HG02970 (cell line): ENCODE measurements at regions not wholly inside any gene's neighbourhood (a gene's known extent, or its start where the extent isn't known, plus 50 kb on each side); places are given as distances from the start of the nearest gene placed in this dataset.
"Not testable (repeated sequence)": the region's sequence is repeated elsewhere in the genome, so short reads cannot be mapped to it uniquely, and the experiment has no call there.

Experiments used
- ATAC-seq: cut with Tn5 transposase; IDR thresholded peaks from one replicate; pipeline ENCODE4 v1.9.1; 2021; ENCODE audit warnings: mild to moderate bottlenecking, moderate library complexity, moderate number of reproducible peaks; ENCODE audit not compliant: unreplicated experiment, low FRiP score

DNA sequence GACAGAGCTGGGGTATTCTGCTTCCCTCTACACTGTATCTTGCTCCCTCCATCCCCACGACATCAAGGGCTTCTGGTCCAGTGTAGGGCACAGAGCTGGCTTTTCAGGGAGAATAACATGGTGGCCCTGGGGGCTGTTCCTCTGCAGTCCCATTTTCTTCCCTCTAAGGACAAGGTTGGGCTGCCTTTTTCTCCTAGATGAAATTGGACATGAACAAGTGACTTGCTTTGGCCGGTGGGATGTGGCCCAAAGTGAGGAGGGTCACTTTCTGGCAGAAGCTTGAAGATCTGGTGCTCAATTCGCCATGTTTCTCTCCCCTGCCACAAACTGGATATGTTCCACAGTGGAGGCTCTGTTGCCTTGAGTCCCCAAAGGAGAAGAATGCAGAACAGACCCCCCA, 235.7 kb downstream of the EMX2 start:
- no peak for ATAC-seq

DNA sequence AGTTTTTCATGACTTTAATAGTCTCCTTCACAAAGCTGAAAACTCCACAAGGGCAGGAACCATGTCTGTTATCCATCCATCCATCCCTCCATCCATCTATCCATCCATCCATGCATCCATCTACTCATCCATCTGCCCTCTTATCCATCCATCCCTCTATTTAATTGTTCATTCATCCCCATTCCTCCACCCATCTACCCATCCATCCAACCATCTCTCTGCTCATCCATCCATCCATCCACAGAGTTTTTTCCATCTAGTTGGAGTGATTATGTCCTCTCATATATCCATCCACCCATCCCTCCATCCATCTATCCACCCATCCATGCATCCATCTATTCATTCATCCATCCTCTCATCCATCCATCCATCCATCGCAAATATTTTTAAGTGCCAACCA, 237.9 kb downstream of the EMX2 start:
- no peak for ATAC-seq

DNA sequence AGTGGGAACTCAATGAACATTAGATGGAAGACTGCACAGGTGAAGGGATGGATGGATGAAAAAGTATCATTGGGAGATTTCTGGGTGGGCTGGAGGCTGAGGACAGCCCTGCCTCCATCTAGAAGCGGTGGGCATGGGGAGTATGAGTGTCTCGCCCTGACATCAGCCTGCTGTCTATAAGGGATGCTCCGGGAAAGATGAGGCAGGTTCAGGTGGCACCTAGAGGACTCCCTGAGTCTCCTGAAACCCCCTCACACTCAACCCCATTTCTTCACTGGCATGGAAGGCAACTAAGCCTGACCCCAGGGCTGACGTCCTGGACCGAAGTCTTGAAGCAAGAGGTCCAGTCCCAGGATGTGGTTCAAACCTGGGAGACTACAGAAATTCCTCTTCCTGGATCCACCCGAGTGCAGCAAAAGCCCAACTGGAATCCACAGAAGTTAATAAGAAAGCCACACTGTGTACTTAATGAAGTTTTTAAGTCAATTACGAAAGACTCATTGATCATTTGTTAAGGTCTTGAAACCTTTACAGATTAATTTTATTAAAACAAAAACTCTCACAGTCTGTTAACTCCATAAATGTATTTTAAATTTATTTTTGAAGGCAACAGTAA, 238.8 kb downstream of the EMX2 start:
- ATAC-seq = no peak

DNA sequence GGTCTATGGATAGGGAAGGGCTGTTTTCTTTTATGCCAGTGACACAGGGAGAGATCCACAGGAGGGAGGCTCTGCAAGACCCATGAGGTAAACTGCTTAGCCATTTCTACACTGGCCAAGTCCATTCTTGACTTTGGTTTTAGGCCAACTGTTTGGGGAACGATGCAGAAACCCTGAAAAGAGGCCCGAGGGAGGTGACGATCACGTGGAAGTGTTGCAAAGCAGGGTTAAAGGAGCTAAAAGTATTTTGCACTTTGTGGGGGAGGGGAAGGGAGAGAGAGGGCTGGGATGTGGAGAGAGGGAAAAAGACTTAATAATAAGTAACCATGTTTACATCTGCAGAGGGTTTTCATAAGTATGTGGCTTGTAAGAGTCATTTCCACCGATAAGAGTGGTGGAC, 239.7 kb downstream of the EMX2 start:
- ATAC-seq = no peak

DNA sequence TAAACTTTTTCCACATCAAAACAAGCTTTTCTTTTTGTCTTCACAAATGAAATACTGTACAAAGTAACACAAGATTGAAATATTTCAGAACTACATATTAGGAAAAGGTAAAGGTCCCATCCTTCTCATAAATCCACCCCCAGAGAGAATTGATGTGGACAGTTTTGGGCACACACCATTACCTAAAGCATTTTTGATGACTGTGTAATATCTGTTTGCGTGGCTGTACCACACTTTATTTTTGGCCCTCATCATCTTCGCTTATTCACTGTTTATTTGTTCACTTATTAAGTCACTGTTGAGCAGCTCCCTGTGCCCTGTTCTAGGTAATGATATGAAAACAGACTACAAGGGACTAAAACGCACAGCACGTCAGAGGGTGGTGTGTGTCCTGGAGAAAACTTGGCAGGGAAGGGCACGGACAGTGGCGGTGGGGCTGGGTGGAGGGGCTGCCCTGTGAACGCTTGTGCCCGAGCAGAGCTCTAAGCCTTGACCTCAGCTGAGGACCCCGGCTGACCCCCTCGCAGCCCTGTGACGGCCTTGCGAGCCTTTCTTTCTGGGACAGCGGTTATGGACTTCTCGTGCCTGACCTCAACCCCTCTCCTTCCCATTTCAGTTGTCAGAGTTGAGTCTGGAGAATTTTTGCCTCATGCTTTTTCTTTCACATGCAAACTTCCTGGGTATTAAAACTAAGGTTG, 241.3 kb downstream of the EMX2 start:
- ATAC-seq = no peak

DNA sequence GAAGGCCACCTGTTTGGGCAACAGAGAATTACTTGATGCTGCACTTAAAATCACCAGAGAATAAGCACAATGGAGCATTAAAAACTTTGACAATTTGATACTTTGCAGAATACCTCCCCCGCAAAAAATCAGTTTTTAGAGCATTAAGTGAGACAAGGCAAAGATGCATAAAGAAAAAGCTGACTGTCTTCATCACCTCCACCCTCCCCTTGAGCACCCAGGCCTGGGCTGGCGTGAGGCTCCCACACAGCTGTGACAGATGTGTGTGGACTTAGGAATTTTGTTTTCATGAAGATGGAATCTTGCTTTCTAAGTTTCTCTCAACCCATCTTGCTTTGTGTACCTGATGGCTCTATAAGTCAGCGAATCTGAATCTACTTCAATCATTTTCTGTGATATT, 242.2 kb downstream of the EMX2 start:
- no peak for ATAC-seq

DNA sequence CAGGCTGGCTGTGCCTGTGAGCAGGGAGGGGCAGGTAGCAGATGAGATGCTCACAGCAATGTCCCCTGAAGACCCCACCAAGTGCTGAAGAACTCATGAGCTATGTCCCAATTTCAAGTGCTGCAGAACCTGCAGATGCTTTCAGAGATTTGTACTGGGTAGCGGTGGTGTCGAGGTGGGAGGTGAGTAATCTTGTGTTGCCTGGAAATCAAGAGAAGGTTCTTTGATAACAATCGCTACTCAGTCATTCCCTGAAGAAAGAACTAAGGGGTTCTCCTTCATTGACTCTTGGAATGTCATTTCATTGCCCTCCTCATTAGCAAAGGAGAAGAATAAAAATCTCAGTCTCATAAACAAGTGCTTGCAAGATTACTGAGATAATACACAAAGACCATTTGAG, 246.4 kb downstream of the EMX2 start:
- no peak for ATAC-seq

DNA sequence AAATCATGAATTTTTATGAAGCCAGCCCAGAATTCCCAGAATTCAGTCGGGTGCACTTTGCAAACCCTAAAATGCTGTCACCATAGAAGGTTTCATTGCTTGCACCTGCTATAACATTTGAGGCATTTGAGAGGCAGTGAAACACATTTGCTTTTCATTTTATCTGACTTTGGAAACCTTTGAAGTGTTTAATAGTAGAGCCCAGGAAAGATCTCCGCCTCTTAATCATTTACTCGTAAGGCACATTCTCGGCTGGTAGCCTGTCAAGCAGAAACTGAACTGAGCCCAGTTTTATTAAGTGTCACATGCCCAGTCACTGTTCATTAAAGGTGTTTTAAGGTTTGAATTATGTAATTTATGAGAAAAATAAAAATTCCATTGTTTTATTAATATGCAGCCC, 247.6 kb downstream of the EMX2 start:
- ATAC-seq = no peak

DNA sequence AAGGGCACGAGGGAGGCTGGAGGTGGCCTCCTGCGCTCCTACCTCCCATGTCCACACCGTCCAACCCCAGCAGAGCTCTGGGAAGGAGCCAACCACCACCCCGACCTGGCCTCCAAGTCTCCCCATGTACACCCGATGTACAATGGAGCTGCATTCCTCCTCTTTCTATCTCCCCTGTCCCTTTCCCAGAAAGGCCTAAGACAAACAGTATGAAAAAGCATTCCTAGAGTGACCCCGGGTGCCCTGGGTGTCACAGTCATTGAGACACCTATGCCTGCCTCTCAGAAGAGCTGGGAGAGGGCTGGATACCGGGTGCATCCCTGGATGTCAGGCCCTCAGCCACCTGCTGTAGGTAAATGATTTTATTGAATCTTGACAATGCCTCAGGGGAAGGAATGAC, 248.1 kb downstream of the EMX2 start:
- no peak for ATAC-seq

DNA sequence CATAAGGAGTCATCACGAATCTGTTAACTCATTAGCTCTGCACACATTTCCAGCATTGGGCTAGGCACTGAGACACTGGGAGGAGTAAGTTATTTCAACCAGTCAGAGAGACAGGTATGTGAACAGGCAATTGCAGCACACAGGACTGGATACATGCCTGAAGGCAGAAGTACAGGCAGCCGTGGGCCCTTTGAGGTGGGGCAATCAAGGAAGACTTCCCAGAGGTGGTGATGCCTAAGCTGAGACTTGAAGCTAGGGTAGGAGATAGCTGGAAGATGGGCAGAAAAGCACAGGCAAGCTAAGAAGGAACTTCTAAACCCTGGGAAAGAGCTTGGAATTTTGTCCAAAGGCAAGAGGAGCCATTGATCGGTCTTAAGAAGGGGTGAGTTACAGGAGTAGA, 249.7 kb downstream of the EMX2 start:
- ATAC-seq = no peak

DNA sequence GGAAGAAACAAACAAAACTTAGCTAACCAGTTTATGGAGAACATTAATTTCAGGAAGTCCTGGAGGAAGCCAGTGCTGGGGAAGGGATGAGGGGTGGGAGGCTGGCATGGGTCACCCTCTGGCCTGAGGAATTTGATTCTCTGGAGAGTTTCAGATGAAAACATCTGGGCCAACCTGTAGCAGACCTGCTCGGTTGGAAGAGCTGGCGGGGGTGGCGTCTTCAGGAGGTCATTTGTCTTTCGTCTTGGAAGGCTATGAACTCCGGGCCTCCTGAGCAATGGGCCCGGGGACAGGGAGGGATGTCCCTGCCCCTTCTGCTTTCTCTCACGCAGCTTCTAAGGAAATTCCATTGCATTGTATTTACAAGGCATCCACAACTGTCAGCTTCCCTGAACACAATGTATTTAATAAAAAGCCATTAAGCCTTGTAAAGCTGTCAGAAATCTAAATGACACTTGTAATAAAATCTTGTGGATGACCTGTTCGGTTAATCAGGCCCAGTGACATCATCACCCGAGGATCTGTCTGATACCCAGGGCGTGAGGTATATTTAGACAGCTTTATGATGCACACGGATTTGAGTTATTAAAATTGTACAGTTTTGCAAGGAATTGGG, 250.5 kb downstream of the RAB11FIP2 start:
- no peak for ATAC-seq

DNA sequence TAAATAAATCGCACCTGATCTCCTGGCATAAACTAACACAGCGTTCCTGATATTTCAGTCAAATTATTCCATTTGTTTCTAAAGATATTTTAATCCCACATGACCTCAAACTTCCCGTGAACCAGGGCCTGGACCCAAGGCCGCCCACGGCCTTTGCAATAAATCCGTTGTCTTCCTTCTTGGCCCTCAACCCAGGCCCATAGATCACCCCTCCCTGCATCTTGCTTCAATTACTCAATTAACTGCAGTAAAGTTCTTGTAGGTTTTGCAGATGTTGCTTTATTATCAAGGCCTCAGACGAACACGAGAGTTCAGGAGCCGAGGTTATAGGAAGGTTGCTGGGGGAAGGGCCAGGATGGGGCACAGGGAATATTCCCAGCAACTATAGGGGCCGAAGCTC, 249.4 kb downstream of the RAB11FIP2 start:
- ATAC-seq = no peak

DNA sequence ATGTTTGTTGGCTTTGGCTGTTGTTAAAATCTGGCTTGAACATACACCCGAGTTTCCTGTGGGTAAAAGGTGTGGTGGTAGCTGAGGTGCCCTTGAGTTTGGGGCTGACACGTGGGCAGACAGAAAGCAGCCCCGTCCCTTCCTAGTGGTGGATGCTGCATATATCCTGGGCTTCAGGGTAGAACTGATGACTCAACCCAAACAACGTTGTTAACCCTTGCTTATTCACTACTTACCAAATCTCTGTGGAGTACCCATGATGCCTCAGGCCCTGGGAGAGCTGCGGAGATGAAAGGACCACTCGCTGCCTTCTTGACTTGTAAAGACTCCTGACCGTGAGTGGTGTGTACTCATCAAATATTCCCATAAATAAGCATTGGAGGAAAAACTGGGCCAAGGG, 245.1 kb downstream of the RAB11FIP2 start:
- no peak for ATAC-seq

DNA sequence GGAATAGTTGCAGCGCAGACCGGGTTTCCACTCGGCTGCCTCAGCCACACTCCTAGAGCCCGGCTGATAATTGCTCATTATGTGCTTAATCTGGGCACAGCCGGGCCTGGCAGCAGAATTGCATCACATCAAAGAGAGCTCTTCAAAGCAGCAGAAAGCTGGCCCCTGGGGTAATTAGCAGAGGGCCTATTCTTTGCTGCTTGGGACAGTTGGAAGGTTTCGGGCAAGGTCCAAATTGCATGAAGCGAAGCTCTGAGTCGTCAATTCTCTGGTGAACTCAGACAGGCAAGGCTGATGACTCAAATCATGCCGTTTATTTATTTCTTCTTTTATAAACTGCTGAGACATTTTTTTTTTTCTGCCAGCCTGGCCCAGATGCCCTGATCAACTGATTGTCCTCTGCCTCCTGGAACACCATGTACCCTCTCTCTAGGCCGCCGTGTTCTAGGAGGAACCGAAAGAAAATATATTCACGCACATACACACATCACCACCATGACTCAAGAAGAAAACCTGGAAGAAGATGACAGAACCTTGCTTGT, 242.2 kb downstream of the RAB11FIP2 start:
- no peak for ATAC-seq

DNA sequence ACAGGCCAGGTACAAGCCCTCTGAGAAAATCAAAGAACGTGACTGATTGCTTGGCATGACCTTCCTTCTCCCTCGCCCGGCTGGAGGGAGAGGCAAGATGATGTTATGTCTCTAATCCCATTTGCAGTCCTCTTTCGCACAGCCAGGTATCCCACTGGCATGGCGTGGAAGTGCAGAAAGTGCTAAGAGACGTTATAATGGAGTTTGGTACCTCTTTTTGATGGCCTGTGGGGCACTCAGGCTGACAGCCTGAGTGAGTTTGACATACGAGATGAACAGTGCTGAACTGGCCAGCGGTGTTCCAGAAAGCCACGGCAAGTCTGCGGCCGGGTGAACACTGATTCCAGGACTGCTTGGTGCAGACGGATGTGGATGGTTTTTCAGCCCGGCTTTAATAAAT, 241.6 kb downstream of the RAB11FIP2 start:
- ATAC-seq = no peak

DNA sequence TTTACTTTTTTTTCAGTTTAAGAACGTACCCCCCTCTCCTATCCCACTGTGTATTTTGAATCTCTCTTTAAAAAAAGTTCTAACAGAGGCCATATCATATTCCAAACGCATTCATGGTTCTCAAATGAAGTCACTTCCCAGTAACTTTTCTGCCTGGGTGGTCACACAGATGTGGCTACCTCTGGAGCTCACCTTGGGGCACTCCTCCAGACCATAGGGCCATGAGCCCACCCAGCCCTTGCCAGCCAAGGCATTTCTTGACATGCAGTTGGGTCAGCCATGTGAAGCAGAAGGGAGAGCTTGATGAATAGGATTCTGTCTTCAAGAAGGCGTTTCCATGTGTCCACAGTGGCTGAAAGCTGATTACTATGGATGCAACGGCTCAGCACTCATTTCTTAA, 239.3 kb downstream of the RAB11FIP2 start:
- ATAC-seq = no peak

DNA sequence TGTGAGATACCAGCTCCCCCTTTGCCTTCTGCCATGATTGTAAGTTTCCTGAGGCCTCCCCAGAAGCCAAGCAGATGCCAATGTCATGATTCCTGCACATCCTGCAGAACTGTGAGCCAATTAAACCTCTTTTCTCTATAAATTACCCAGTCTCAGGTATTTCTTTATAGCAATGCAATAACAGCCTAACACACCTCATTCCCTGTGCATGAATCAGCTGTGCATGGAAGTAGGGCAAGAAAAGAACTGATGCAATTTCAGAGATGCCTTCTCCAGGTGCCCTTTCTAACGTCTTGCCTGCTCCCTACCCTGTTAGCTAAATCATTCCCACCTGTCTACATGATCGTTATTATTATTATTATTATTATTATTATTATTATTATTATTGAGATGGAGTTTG, 230.9 kb downstream of the RAB11FIP2 start:
- not testable (repeated sequence) for ATAC-seq

DNA sequence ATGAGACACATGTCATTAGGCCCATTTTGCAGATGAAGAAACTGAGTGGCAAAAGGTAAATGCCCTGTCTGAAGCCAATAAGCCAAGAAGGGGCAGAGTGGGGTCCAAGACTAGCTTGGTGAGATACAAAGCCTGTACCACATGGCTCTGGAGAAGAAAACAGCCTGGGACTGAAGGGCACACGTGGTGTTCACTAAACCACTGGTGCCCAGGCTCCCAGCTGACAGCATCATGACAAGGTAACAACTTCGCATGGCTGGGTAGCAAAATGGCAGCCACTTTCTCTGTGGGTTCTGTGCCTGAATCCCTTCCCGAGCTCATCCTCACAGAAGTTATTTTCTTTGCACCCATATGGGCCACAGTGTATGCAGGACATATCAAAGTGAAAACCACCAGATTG, 229.6 kb downstream of the RAB11FIP2 start:
- no peak for ATAC-seq

DNA sequence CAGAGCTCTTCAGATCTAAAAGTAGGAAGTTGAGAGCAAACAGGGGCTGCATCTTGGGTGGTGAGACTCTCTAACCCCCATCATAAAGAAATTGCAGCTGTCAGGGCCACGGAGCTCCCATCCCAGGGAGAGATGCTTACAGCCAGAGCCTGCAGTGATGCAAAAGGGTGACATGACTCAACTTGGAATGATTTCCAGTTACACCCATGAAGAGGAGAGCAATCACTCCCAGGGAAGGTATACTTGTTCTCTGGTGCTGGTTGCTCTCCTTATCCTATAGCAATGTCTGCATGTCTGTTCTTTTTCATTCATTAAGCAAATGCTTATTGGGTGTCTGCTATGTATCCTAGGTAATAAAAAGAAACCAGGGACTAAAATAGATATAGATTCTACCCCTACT, 228.0 kb downstream of the RAB11FIP2 start:
- no peak for ATAC-seq

DNA sequence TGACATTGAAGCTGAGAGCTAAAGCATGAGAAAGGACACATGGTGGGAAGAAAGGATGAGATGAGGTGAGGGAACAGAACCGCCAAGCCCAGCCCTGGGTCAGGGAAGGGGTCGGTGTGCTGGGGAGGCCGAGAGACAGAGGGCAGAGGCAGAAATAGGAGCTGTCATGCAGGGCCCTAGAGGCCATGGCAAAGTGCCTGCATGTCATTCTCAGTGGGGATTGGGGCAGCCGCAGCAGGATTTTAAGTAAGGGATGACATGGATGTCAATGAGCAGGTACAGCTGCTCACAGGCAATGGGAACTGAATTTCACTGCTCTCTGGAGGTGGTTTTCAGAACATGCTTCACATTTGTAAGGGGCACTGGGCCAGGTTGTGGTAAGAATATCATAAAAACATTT, 227.4 kb downstream of the RAB11FIP2 start:
- ATAC-seq = no peak

DNA sequence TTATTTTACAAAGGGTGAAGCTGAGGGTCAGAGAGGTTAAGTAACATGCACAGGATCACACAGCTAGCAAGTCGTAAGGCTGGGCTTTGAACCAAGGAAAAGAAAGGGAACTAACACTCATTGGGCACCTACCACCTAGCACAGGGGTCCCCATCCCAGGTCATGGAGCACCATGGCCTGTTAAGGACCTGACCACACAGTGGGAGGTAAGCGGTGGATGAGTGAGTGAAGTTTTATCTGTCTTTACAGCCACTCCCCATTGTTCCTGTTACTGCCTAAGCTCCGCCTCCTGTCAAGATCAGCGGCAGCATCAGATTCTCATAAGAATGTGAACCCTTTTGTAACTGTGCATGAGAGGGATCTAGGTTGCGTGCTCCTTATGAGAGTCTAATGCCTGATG, 222.8 kb downstream of the RAB11FIP2 start:
- ATAC-seq = no peak

DNA sequence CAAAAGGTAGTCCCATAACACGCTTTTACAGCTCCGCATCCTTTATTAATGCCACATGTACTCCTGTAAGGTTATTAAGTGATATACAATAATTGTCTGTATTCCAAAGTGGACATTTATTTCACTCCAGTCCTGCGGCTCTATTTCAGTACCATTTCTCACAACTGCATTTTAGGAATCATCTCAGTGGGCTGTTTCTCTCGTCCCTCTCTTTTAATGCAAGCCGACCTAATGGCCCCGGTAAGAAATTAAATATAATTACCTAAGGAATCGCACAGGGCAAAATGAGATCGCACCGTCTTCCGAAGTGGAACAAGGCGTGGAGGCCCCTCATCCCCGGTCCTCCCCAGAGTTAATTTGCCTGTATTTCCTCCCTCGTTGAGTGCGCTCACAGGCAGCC, 216.5 kb downstream of the RAB11FIP2 start:
- no peak for ATAC-seq
